HCT116 (cell line): ENCODE measurements at regions not wholly inside any gene's neighbourhood (a gene's known extent, or its start where the extent isn't known, plus 50 kb on each side); places are given as distances from the start of the nearest gene placed in this dataset.

ENCODE experiments used
- ATAC-seq: fragments of 200-7000 bp; cut with Tn5 transposase; 2 replicates; pipeline ENCODE4 v1.9.1; 2020; ENCODE audit warnings: mild to moderate bottlenecking, moderate library complexity
- BruUV-seq: library from RNA; stranded (reverse); fragments of 400-500 nt; replicated peaks from 2 replicates; lab custom pipeline; 2021; lab: Mats Ljungman, UMichigan
- CTCF ChIA-PET: fragments of 300-600 bp; sonication (Branson Sonifier 250); formaldehyde crosslinking; loops from one replicate; lab custom pipeline; 2021; ENCODE audit warnings: antibody characterized with exemption; lab: Charles Lee
- POLR2A ChIA-PET: fragments of 300-600, 350-600 bp; sonication (Branson Sonifier 250); formaldehyde crosslinking; loops from one replicate; lab custom pipeline; 2021; ENCODE audit warnings: antibody characterized with exemption; lab: Charles Lee
- RAD21 ChIA-PET, 2 experiments: fragments of 300-600 bp; sonication (Branson Sonifier 250); formaldehyde crosslinking; loops; one replicate each; lab custom pipeline; 2023; ENCODE audit warnings: low total read pairs in 2 of 2; ENCODE audit not compliant: uncharacterized antibody in 2 of 2, unreplicated experiment in 2 of 2, low non-redundant PET in 1 of 2; lab: Charles Lee
- DNase-seq: peaks from one replicate; pipeline ENCODE4 v3.0.0-alpha.2; 2010; ENCODE audit warnings: low read depth, low spot score
- H2AFZ ChIP-seq: fragments of 200-600 bp; shearing (Covaris generic), sonication (generic); 2 replicates; pipeline ENCODE4 v1.6.1; 2017; ENCODE audit warnings: low read depth, mixed run types, mixed read lengths, antibody characterized with exemption, low read length; ENCODE audit not compliant: poor library complexity, severe bottlenecking
- H3K27ac ChIP-seq: 2 replicates; pipeline ENCODE4 v1.5.1; 2012; ENCODE audit warnings: low read depth, low read length
- H3K27me3 ChIP-seq: fragments of 200-600 bp; sonication (generic); 2 replicates; pipeline ENCODE4 v1.6.1; 2016; ENCODE audit warnings: mixed run types, low read length, mixed read lengths; ENCODE audit not compliant: insufficient read depth
- H3K36me3 ChIP-seq, 2 experiments: fragments of 200-500 bp in 1 of 2; fragments of 200-600 bp in 1 of 2; sonication (Bioruptor generic) in 1 of 2; sonication (generic) in 1 of 2; 2 replicates each; pipeline versions ENCODE4 v1.5.1 to v1.6.1; 2014 to 2016; ENCODE audit warnings: low read length in 2 of 2, inconsistent platforms in 1 of 2, mixed read lengths in 1 of 2, mixed run types in 1 of 2; ENCODE audit not compliant: insufficient read depth in 2 of 2, control insufficient read depth in 1 of 2
- H3K4me1 ChIP-seq, 2 experiments: fragments of 200-600 bp in 1 of 2; sonication (generic) in 1 of 2; 2 replicates each; pipeline versions ENCODE4 v1.5.1 to v1.6.1; 2012 to 2017; ENCODE audit warnings: low read length in 2 of 2, inconsistent platforms in 1 of 2, mild to moderate bottlenecking in 1 of 2, mixed read lengths in 1 of 2, mixed run types in 1 of 2, moderate library complexity in 1 of 2; ENCODE audit not compliant: insufficient read depth in 2 of 2, control insufficient read depth in 1 of 2
- H3K4me2 ChIP-seq: fragments of 200-600 bp; sonication (generic); 2 replicates; pipeline ENCODE4 v1.6.1; 2017; ENCODE audit warnings: mixed run types, low read length, mixed read lengths
- H3K4me3 ChIP-seq, 2 experiments: fragments of 200-600 bp in 1 of 2; sonication (generic) in 1 of 2; replicated peaks in 1 of 2; 2 replicates each; pipeline ENCODE4 v1.5.1; 2011 to 2016; ENCODE audit warnings: low read length in 2 of 2, control low read depth in 1 of 2, low read depth in 1 of 2, mild to moderate bottlenecking in 1 of 2, mixed read lengths in 1 of 2, mixed run types in 1 of 2
- H3K79me2 ChIP-seq: fragments of 200-600 bp; sonication (generic); 2 replicates; pipeline ENCODE4 v1.6.1; 2017; ENCODE audit warnings: mild to moderate bottlenecking, mixed run types, low read length, moderate library complexity, mixed read lengths; ENCODE audit not compliant: insufficient read depth
- H3K9ac ChIP-seq: fragments of 200-600 bp; sonication (generic); 2 replicates; pipeline ENCODE4 v1.6.1; 2016; ENCODE audit warnings: low read length, mixed read lengths
- H3K9me2 ChIP-seq: fragments of 200-600 bp; sonication (generic), shearing (Covaris generic); 2 replicates; pipeline ENCODE4 v1.6.1; 2017; ENCODE audit warnings: mixed run types, mild to moderate bottlenecking, moderate library complexity; ENCODE audit not compliant: insufficient read depth
- H3K9me3 ChIP-seq, 2 experiments: fragments of 200-500 bp in 1 of 2; fragments of 200-600 bp in 1 of 2; sonication (Bioruptor generic) in 1 of 2; sonication (generic) in 1 of 2; 2 replicates each; pipeline ENCODE4 v1.6.1; 2014 to 2017; ENCODE audit warnings: low read length in 2 of 2, mixed read lengths in 2 of 2, inconsistent platforms in 1 of 2, low read depth in 1 of 2, mild to moderate bottlenecking in 1 of 2, mixed run types in 1 of 2, moderate library complexity in 1 of 2; ENCODE audit not compliant: control insufficient read depth in 1 of 2, insufficient read depth in 1 of 2
- H4K20me1 ChIP-seq: fragments of 200-600 bp; sonication (generic), shearing (Covaris generic); 2 replicates; pipeline ENCODE4 v1.6.1; 2017; ENCODE audit warnings: mixed run types, mild to moderate bottlenecking, moderate library complexity; ENCODE audit not compliant: insufficient read depth
- ATF3 ChIP-seq: IDR thresholded peaks from 2 replicates; pipeline ENCODE4 v1.6.1; 2012
- CBX3 ChIP-seq: IDR thresholded peaks from 2 replicates; pipeline ENCODE4 v1.6.1; 2012; ENCODE audit warnings: low read depth
- CEBPB ChIP-seq: IDR thresholded peaks from 2 replicates; pipeline ENCODE4 v1.6.1; 2012; ENCODE audit warnings: low read depth
- EGR1 ChIP-seq: IDR thresholded peaks from 2 replicates; pipeline ENCODE4 v1.6.1; 2012; ENCODE audit warnings: low read depth
- ELF1 ChIP-seq: IDR thresholded peaks from 2 replicates; pipeline ENCODE4 v1.6.1; 2012; ENCODE audit warnings: low read depth, borderline replicate concordance
- EZH2 ChIP-seq: fragments of 200-600 bp; sonication (generic); IDR thresholded peaks from 2 replicates; pipeline ENCODE4 v1.6.1; 2017; ENCODE audit warnings: antibody characterized with exemption, mixed run types
- EZH2phosphoT487 ChIP-seq: fragments of 200-600 bp; IDR thresholded peaks from 2 replicates; pipeline ENCODE4 v1.6.1; 2018; ENCODE audit warnings: antibody characterized with exemption, borderline replicate concordance
- FOSL1 ChIP-seq: IDR thresholded peaks from 2 replicates; pipeline ENCODE4 v1.6.1; 2012; ENCODE audit warnings: low read depth
- JUND ChIP-seq: IDR thresholded peaks from 2 replicates; pipeline ENCODE4 v1.6.1; 2012
- POLR2A ChIP-seq: IDR thresholded peaks from 2 replicates; pipeline ENCODE4 v1.7.0; 2011; ENCODE audit warnings: borderline replicate concordance; ENCODE audit not compliant: insufficient read depth, insufficient read length; ENCODE audit errors: extremely low read depth
- RAD21 ChIP-seq: IDR thresholded peaks from 2 replicates; pipeline ENCODE4 v1.6.1; 2012; ENCODE audit warnings: low read depth, mild to moderate bottlenecking
- SRF ChIP-seq: IDR thresholded peaks from 2 replicates; pipeline ENCODE4 v1.6.1; 2012; ENCODE audit warnings: low read depth
- TCF7L2 ChIP-seq: IDR thresholded peaks from 2 replicates; pipeline ENCODE4 v1.7.0; 2011; ENCODE audit warnings: borderline replicate concordance, inconsistent platforms; ENCODE audit not compliant: insufficient read depth, insufficient read length; ENCODE audit errors: extremely low read depth
- ZBTB33 ChIP-seq: IDR thresholded peaks from 2 replicates; pipeline ENCODE4 v1.6.1; 2011; ENCODE audit warnings: mild to moderate bottlenecking, low read length, moderate library complexity; ENCODE audit not compliant: insufficient replicate concordance; ENCODE audit errors: extremely low read depth
- ZFX ChIP-seq: fragments of 450-650 bp; IDR thresholded peaks from 2 replicates; pipeline ENCODE4 v1.6.1; 2017
- ZNF274 ChIP-seq: fragments of 200-500 bp; sonication (Bioruptor generic); IDR thresholded peaks from 2 replicates; pipeline ENCODE4 v1.6.1; 2014; ENCODE audit warnings: mild to moderate bottlenecking, low read depth, low read length, inconsistent platforms
- intact Hi-C: fragments of 100-400 bp; cut with micrococcal nuclease; formaldehyde crosslinking; loops from 2 replicates; pipeline ENCODE4 v1.10.0; 2022
- TF ChIP-seq, protein P1 (sequence below): IDR thresholded peaks from 2 replicates; pipeline ENCODE4 v1.6.1; 2012; ENCODE audit warnings: low read depth
- TF ChIP-seq, protein P2 (sequence below): IDR thresholded peaks from 2 replicates; pipeline ENCODE4 v1.6.1; 2012

DNA sequence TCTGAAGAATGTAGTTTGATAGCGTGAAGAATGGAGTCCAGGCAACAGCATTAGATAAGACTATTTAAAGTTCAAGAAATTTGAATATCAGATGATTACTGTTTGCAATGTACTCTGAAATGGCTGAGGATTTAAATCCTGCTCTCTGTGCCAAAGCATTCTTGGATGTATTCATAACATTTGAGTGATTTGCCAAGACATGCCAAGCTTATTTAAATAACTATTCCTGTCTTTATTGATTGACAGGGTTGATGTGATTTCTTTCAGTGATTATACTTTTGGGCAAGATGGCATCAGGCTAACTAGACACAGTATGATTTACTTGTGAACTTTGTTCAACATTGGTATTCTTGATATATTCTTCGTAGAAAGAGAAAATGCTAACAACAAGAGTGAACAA lies 168.7 kb downstream of the GNAI1 start:
- H2AFZ ChIP-seq: no peak overlapping the region
- no peak overlapping the region for H3K4me3 ChIP-seq
- H3K9ac ChIP-seq: no peak overlapping the region
- H3K79me2 ChIP-seq: no peaks in the 10 kb centered on the region
- intact Hi-C loops: no loop called here
- no peaks in the 10 kb centered on the region for H3K4me1 ChIP-seq
- H3K9me3 ChIP-seq: no peaks in the 10 kb centered on the region
- no peaks in the 10 kb centered on the region for H4K20me1 ChIP-seq
- BruUV-seq: no TSS peak
- no peaks in the 10 kb centered on the region for H3K36me3 ChIP-seq
- H3K4me2 ChIP-seq: no peak overlapping the region
- ChIA-PET CTCF (no interaction called here), RAD21 (no interaction called here), POLR2A (no interaction called here)
- no peak for DNase-seq
- peaks cover 4% of the 10 kb centered on the region; the same call in 1 of the 2 replicates for H3K9me2 ChIP-seq
- H3K27ac ChIP-seq: no peak overlapping the region
- no peak for ATAC-seq
- no peak for TF ChIP-seq FOSL1
- TF ChIP-seq, all 23 proteins: peak for 0
- no peaks in the 10 kb centered on the region for H3K27me3 ChIP-seq

GRCh38 chr7:80302636-80303035 lies 168.0 kb downstream of the GNAI1 start:
- no peaks in the 10 kb centered on the region for H3K36me3 ChIP-seq
- H3K4me3 ChIP-seq: no peak overlapping the region
- intact Hi-C loops: no loop called here
- ATAC-seq (no peak), DNase-seq (no peak)
- POLR2A ChIA-PET: no interaction called here
- H3K27me3 ChIP-seq: no peaks in the 10 kb centered on the region
- H3K4me2 ChIP-seq: no peak overlapping the region
- peaks cover 4% of the 10 kb centered on the region; the same call in 1 of the 2 replicates for H3K9me2 ChIP-seq
- no TSS peak for BruUV-seq
- H3K27ac ChIP-seq: no peak overlapping the region
- CTCF ChIA-PET: no interaction called here
- H3K9me3 ChIP-seq: no peaks in the 10 kb centered on the region
- no peaks in the 10 kb centered on the region for H3K4me1 ChIP-seq
- RAD21 ChIA-PET: no interaction called here
- H3K79me2 ChIP-seq: no peaks in the 10 kb centered on the region
- H2AFZ ChIP-seq: no peak overlapping the region
- no peak overlapping the region for H3K9ac ChIP-seq
- no peaks in the 10 kb centered on the region for H4K20me1 ChIP-seq
- TF ChIP-seq TCF7L2 (no peak), CBX3 (no peak), EZH2phosphoT487 (no peak), ZBTB33 (no peak), ZFX (no peak), CEBPB (no peak), ELF1 (no peak), ZNF274 (no peak), EGR1 (no peak), EZH2 (no peak), RAD21 (no peak), FOSL1 (no peak), ATF3 (no peak), SRF (no peak), POLR2A (no peak), JUND (no peak)
- TF ChIP-seq, protein P1, sequence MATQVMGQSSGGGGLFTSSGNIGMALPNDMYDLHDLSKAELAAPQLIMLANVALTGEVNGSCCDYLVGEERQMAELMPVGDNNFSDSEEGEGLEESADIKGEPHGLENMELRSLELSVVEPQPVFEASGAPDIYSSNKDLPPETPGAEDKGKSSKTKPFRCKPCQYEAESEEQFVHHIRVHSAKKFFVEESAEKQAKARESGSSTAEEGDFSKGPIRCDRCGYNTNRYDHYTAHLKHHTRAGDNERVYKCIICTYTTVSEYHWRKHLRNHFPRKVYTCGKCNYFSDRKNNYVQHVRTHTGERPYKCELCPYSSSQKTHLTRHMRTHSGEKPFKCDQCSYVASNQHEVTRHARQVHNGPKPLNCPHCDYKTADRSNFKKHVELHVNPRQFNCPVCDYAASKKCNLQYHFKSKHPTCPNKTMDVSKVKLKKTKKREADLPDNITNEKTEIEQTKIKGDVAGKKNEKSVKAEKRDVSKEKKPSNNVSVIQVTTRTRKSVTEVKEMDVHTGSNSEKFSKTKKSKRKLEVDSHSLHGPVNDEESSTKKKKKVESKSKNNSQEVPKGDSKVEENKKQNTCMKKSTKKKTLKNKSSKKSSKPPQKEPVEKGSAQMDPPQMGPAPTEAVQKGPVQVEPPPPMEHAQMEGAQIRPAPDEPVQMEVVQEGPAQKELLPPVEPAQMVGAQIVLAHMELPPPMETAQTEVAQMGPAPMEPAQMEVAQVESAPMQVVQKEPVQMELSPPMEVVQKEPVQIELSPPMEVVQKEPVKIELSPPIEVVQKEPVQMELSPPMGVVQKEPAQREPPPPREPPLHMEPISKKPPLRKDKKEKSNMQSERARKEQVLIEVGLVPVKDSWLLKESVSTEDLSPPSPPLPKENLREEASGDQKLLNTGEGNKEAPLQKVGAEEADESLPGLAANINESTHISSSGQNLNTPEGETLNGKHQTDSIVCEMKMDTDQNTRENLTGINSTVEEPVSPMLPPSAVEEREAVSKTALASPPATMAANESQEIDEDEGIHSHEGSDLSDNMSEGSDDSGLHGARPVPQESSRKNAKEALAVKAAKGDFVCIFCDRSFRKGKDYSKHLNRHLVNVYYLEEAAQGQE: no peak
- TF ChIP-seq, protein P2, sequence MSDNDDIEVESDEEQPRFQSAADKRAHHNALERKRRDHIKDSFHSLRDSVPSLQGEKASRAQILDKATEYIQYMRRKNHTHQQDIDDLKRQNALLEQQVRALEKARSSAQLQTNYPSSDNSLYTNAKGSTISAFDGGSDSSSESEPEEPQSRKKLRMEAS: no peak
